A673 (cell line): ENCODE measurements at regions not wholly inside any gene's neighbourhood (a gene's known extent, or its start where the extent isn't known, plus 50 kb on each side); places are given as distances from the start of the nearest gene placed in this dataset.
"Not testable (repeated sequence)": the region's sequence is repeated elsewhere in the genome, so short reads cannot be mapped to it uniquely, and the experiment has no call there.

Experiments
- BruUV-seq: library from RNA; stranded (reverse); fragments of 400-500 nt; replicated peaks from 2 replicates; lab custom pipeline; 2021; lab: Mats Ljungman, UMichigan
- CTCF ChIA-PET: fragments of 300-600 bp; sonication (Branson Sonifier 250); formaldehyde crosslinking; loops from one replicate; lab custom pipeline; 2022; ENCODE audit warnings: antibody characterized with exemption; lab: Charles Lee
- POLR2A ChIA-PET: fragments of 300-600 bp; sonication (Branson Sonifier 250); formaldehyde crosslinking; loops from one replicate; lab custom pipeline; 2022; ENCODE audit warnings: antibody characterized with exemption; ENCODE audit not compliant: low non-redundant PET; lab: Charles Lee
- DNase-seq: peaks from one replicate; pipeline ENCODE4 v3.0.0-alpha.2; 2015; ENCODE audit warnings: low spot score
- H3K27ac ChIP-seq: fragments of 200-600 bp; sonication (generic); 2 replicates; pipeline ENCODE4 v1.5.1; 2016; ENCODE audit warnings: mixed run types, low read depth, mild to moderate bottlenecking, mixed read lengths, antibody characterized with exemption, low read length; ENCODE audit not compliant: poor library complexity, severe bottlenecking
- H3K27me3 ChIP-seq: fragments of 200-600 bp; sonication (generic); replicated peaks from 2 replicates; pipeline ENCODE4 v1.6.1; 2017; ENCODE audit warnings: mixed run types, low read depth, mild to moderate bottlenecking, mixed read lengths, antibody characterized with exemption, low read length; ENCODE audit not compliant: insufficient read depth, poor library complexity
- H3K36me3 ChIP-seq: fragments of 200-600 bp; sonication (generic); 2 replicates; pipeline ENCODE4 v1.6.1; 2016; ENCODE audit warnings: mixed run types, mild to moderate bottlenecking, mixed read lengths, antibody characterized with exemption, low read length; ENCODE audit not compliant: insufficient read depth, poor library complexity, severe bottlenecking
- H3K4me1 ChIP-seq: fragments of 200-600 bp; sonication (generic); 2 replicates; pipeline ENCODE4 v1.6.1; 2017; ENCODE audit warnings: mixed run types, mild to moderate bottlenecking, mixed read lengths, antibody characterized with exemption, low read length; ENCODE audit not compliant: insufficient read depth, poor library complexity, severe bottlenecking
- H3K4me3 ChIP-seq: fragments of 200-600 bp; sonication (generic); 2 replicates; pipeline ENCODE4 v1.5.1; 2016; ENCODE audit warnings: low read depth, mixed run types, mild to moderate bottlenecking, mixed read lengths, low read length; ENCODE audit not compliant: poor library complexity, severe bottlenecking
- H3K9me3 ChIP-seq: fragments of 200-600 bp; sonication (generic); 2 replicates; pipeline ENCODE4 v1.6.1; 2016; ENCODE audit warnings: mixed run types, low read depth, mild to moderate bottlenecking, mixed read lengths, antibody characterized with exemption, low read length; ENCODE audit not compliant: poor library complexity, severe bottlenecking
- EZH2 ChIP-seq: fragments of 200-600 bp; sonication (generic); IDR thresholded peaks from 2 replicates; pipeline ENCODE4 v1.6.1; 2017; ENCODE audit warnings: borderline replicate concordance, low read depth, mild to moderate bottlenecking, mixed read lengths, antibody characterized with exemption, low read length; ENCODE audit not compliant: poor library complexity, severe bottlenecking
- intact Hi-C: fragments of 100-400 bp; cut with micrococcal nuclease; formaldehyde crosslinking; loops from one replicate; pipeline ENCODE4 v1.10.0; 2022; ENCODE audit not compliant: unreplicated experiment
- TF ChIP-seq, protein P1 (sequence below): fragments of 300-800, 200-600 bp; sonication (generic); conservative IDR thresholded peaks from 2 replicates; pipeline ENCODE4 v1.5.1; 2017; ENCODE audit warnings: low read depth, mild to moderate bottlenecking, antibody characterized with exemption, low read length, moderate library complexity, mixed read lengths

- H3K4me3 ChIP-seq, result no peak overlapping the region
- no peak for TF ChIP-seq EZH2
- TF ChIP-seq, protein P1, sequence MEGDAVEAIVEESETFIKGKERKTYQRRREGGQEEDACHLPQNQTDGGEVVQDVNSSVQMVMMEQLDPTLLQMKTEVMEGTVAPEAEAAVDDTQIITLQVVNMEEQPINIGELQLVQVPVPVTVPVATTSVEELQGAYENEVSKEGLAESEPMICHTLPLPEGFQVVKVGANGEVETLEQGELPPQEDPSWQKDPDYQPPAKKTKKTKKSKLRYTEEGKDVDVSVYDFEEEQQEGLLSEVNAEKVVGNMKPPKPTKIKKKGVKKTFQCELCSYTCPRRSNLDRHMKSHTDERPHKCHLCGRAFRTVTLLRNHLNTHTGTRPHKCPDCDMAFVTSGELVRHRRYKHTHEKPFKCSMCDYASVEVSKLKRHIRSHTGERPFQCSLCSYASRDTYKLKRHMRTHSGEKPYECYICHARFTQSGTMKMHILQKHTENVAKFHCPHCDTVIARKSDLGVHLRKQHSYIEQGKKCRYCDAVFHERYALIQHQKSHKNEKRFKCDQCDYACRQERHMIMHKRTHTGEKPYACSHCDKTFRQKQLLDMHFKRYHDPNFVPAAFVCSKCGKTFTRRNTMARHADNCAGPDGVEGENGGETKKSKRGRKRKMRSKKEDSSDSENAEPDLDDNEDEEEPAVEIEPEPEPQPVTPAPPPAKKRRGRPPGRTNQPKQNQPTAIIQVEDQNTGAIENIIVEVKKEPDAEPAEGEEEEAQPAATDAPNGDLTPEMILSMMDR, result no peak
- CTCF ChIA-PET, result no interaction called here
- POLR2A ChIA-PET, result no interaction called here
- no peak overlapping the region for H3K27ac ChIP-seq
- intact Hi-C loops, result no loop called here
- no peaks in the 10 kb centered on the region for H3K9me3 ChIP-seq
- no peaks in the 10 kb centered on the region for H3K36me3 ChIP-seq
- DNase-seq, result no peak
- BruUV-seq, result no TSS peak
- H3K4me1 ChIP-seq, result no peaks in the 10 kb centered on the region
- H3K27me3 ChIP-seq, result peaks cover 9% of the 10 kb centered on the region
Observed at GRCh38 chr10:51012073-51012472, 62.2 kb upstream of the PRKG1 start.

DNA sequence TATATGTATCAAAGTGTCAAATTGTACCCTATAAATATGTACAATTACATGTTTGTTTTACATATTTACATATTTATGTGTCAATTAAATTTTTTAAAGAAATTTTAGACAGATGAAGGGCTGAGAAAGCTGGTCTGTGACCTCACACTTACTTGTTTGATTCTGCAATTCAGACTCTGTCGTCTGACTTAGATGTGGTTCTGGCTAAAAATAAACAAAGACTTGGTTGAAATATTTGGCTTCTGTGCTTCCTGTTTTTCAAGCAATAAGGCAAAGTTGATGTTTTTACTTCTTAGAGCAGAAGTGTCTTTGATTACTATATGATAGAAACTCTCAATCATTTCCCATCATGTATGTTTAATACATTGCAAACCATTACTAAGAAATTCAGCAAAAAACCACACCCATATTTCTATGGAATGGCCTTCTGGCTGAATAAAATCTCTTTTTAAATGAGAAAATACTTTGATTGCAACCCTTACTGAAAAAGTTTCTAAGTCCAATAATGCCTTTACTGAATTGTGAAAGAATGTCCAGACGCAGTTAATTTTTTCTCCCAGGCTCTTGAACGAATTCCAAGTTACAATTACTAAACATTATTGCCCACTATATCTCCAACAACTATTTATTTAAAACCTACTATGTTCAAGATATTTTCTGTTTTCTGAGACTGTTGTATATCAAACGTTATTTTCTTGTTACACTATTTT lies 59.5 kb upstream of the PRKG1 start:
- Histone ChIP-seq H3K4me1 (no peaks in the 10 kb centered on the region), H3K27ac (no peak overlapping the region), H3K9me3 (no peaks in the 10 kb centered on the region), H3K36me3 (no peaks in the 10 kb centered on the region), H3K4me3 (no peak overlapping the region), H3K27me3 (peaks cover 2% of the 10 kb centered on the region)
- CTCF ChIA-PET, result no interaction called here
- intact Hi-C loops, result no loop called here
- POLR2A ChIA-PET, result no interaction called here
- no peak for TF ChIP-seq EZH2
- TF ChIP-seq, protein P1, result no peak
- BruUV-seq, result no TSS peak
- DNase-seq, result no peak

DNA sequence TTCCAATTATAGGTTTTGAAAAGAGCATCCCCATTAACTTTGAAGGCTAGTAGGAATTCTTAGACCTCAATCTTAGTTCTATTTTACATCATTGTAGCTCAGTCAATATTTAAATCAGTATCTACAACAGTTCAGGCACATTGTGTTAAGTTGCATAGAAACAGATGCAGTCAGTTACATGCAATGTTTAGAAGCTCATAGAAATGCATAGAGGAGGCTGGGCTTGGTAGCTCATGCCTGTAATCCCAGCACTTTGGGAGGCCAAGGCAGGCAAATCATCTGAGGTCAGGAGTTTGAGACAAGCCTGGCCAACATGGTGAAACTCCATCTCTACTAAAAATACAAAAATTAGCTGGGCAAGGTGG lies 58.9 kb upstream of the PRKG1 start:
- POLR2A ChIA-PET, H3K4me1 ChIP-seq, BruUV-seq, H3K27ac ChIP-seq, H3K36me3 ChIP-seq, CTCF ChIA-PET, H3K27me3 ChIP-seq, DNase-seq, H3K4me3 ChIP-seq, intact Hi-C loops, H3K9me3 ChIP-seq: not testable (repeated sequence)

- Histone ChIP-seq H3K27me3 (no peaks in the 10 kb centered on the region), H3K4me1 (no peaks in the 10 kb centered on the region), H3K9me3 (no peaks in the 10 kb centered on the region), H3K27ac (no peak overlapping the region), H3K36me3 (no peaks in the 10 kb centered on the region), H3K4me3 (no peak overlapping the region)
- CTCF ChIA-PET, result no interaction called here
- POLR2A ChIA-PET, result no interaction called here
- TF ChIP-seq, protein P1, result no peak
- TF ChIP-seq EZH2, result no peak
- intact Hi-C loops, result no loop called here
- BruUV-seq, result no TSS peak
- no peak for DNase-seq
Observed at GRCh38 chr10:51020200-51020599, 54.1 kb upstream of the PRKG1 start.
